ENCODE measurements at regions not wholly inside any gene's neighbourhood (a gene's known extent, or its start where the extent isn't known, plus 50 kb on each side); places are given as distances from the start of the nearest gene placed in this dataset.

GRCh38 chr1:31503570-31503969 lies 72.7 kb upstream of the TINAGL1 start:
- TF ChIP-seq CTCF (IDR thresholded peaks at IDR 0.05) (no peak), POLR2A (IDR thresholded peaks at IDR 0.05; ENCODE audit: low read depth) (no peak), EP300 (IDR thresholded peaks at IDR 0.05) (no peak), POLR2AphosphoS5 (IDR thresholded peaks at IDR 0.05) (no peak)
